Dendritic cell treated with granulocyte-macrophage colony-stimulating factor and Interleukin-4, amounts not matched to agents 40 ng/mL and 50 ng/mL, for 4 days (primary cell): ENCODE measurements at regions not wholly inside any gene's neighbourhood (a gene's known extent, or its start where the extent isn't known, plus 50 kb on each side); places are given as distances from the start of the nearest gene placed in this dataset.

ENCODE experiments used
- H3K27ac Mint-ChIP-seq: one replicate; pipeline ENCODE4 v1.8.0; 2022; ENCODE audit warnings: mild to moderate bottlenecking, mixed read lengths
- H3K27me3 Mint-ChIP-seq: one replicate; pipeline ENCODE4 v1.8.0; 2022; ENCODE audit warnings: mild to moderate bottlenecking, mixed read lengths
- H3K36me3 Mint-ChIP-seq: one replicate; pipeline ENCODE4 v1.8.0; 2022; ENCODE audit warnings: low read depth, mixed read lengths
- H3K4me1 Mint-ChIP-seq: one replicate; pipeline ENCODE4 v1.8.0; 2022; ENCODE audit warnings: low read depth, mixed read lengths
- H3K4me3 Mint-ChIP-seq: one replicate; pipeline ENCODE4 v1.8.0; 2022; ENCODE audit warnings: mild to moderate bottlenecking, moderate library complexity, mixed read lengths
- H3K9me3 Mint-ChIP-seq: one replicate; pipeline ENCODE4 v1.8.0; 2022; ENCODE audit warnings: mixed read lengths
- intact Hi-C: fragments of 100-400 bp; cut with micrococcal nuclease; formaldehyde crosslinking; loops from one replicate; pipeline ENCODE4 v1.15.0; 2022

- H3K36me3 Mint-ChIP-seq = no peaks in the 10 kb centered on the region
- H3K27ac Mint-ChIP-seq = no peak overlapping the region
- no peaks in the 10 kb centered on the region for H3K27me3 Mint-ChIP-seq
- intact Hi-C loops = loop anchor here (10.0 kb wide), 1 partner anchor 920 kb away; no protein-coding TSS in a partner anchor
- H3K4me3 Mint-ChIP-seq = no peak overlapping the region
- no peaks in the 10 kb centered on the region for H3K4me1 Mint-ChIP-seq
- no peaks in the 10 kb centered on the region for H3K9me3 Mint-ChIP-seq
These were observed 1201.4 kb upstream of the C9orf72 start for GRCh38 chr9:28774433-28775235.

- intact Hi-C loops = loop anchor here (10.0 kb wide), 1 partner anchor 916 kb away; no protein-coding TSS in a partner anchor
- Mint-ChIP-seq H3K4me1 (no peaks in the 10 kb centered on the region), H3K4me3 (no peak overlapping the region), H3K27ac (no peak overlapping the region), H3K9me3 (no peaks in the 10 kb centered on the region), H3K27me3 (no peaks in the 10 kb centered on the region), H3K36me3 (no peaks in the 10 kb centered on the region)
These were observed 1206.0 kb upstream of the C9orf72 start for GRCh38 chr9:28779243-28779642.

- H3K4me3 Mint-ChIP-seq = no peak overlapping the region
- no peaks in the 10 kb centered on the region for H3K4me1 Mint-ChIP-seq
- intact Hi-C loops = no loop called here
- no peaks in the 10 kb centered on the region for H3K9me3 Mint-ChIP-seq
- H3K27ac Mint-ChIP-seq = no peak overlapping the region
- no peaks in the 10 kb centered on the region for H3K27me3 Mint-ChIP-seq
- H3K36me3 Mint-ChIP-seq = no peaks in the 10 kb centered on the region
These were observed 1208.2 kb upstream of the C9orf72 start for GRCh38 chr9:28781481-28781880.

- H3K36me3 Mint-ChIP-seq = no peaks in the 10 kb centered on the region
- no peaks in the 10 kb centered on the region for H3K4me1 Mint-ChIP-seq
- intact Hi-C loops = no loop called here
- no peaks in the 10 kb centered on the region for H3K9me3 Mint-ChIP-seq
- H3K27ac Mint-ChIP-seq = no peak overlapping the region
- no peaks in the 10 kb centered on the region for H3K27me3 Mint-ChIP-seq
- no peak overlapping the region for H3K4me3 Mint-ChIP-seq
These were observed 1209.3 kb upstream of the C9orf72 start for GRCh38 chr9:28782630-28783029.

- Mint-ChIP-seq H3K27ac (no peak overlapping the region), H3K27me3 (no peaks in the 10 kb centered on the region), H3K4me3 (no peak overlapping the region), H3K36me3 (no peaks in the 10 kb centered on the region), H3K4me1 (no peaks in the 10 kb centered on the region), H3K9me3 (no peaks in the 10 kb centered on the region)
- intact Hi-C loops = no loop called here
These were observed 1219.4 kb upstream of the C9orf72 start for GRCh38 chr9:28792716-28793115.

GRCh38 chr9:28799876-28800275 lies 1226.6 kb upstream of the C9orf72 start:
- H3K36me3 Mint-ChIP-seq = no peaks in the 10 kb centered on the region
- H3K4me3 Mint-ChIP-seq = no peak overlapping the region
- H3K4me1 Mint-ChIP-seq = no peaks in the 10 kb centered on the region
- H3K27ac Mint-ChIP-seq = no peak overlapping the region
- H3K27me3 Mint-ChIP-seq = no peaks in the 10 kb centered on the region
- intact Hi-C loops = no loop called here
- no peaks in the 10 kb centered on the region for H3K9me3 Mint-ChIP-seq

GRCh38 chr9:28801144-28801799 lies 1228.0 kb upstream of the C9orf72 start:
- Mint-ChIP-seq H3K4me1 (no peaks in the 10 kb centered on the region), H3K36me3 (no peaks in the 10 kb centered on the region), H3K27ac (no peak overlapping the region), H3K27me3 (no peaks in the 10 kb centered on the region), H3K4me3 (no peak overlapping the region), H3K9me3 (no peaks in the 10 kb centered on the region)
- intact Hi-C loops = no loop called here

- H3K9me3 Mint-ChIP-seq = no peaks in the 10 kb centered on the region
- no peaks in the 10 kb centered on the region for H3K27me3 Mint-ChIP-seq
- no peak overlapping the region for H3K27ac Mint-ChIP-seq
- H3K4me1 Mint-ChIP-seq = no peaks in the 10 kb centered on the region
- H3K4me3 Mint-ChIP-seq = no peak overlapping the region
- no peaks in the 10 kb centered on the region for H3K36me3 Mint-ChIP-seq
- intact Hi-C loops = no loop called here
These were observed 1231.9 kb upstream of the C9orf72 start for GRCh38 chr9:28805197-28805596.

GRCh38 chr9:28808042-28808441 lies 1234.8 kb upstream of the C9orf72 start:
- H3K9me3 Mint-ChIP-seq = no peaks in the 10 kb centered on the region
- no peaks in the 10 kb centered on the region for H3K36me3 Mint-ChIP-seq
- no peak overlapping the region for H3K4me3 Mint-ChIP-seq
- H3K27me3 Mint-ChIP-seq = no peaks in the 10 kb centered on the region
- no peak overlapping the region for H3K27ac Mint-ChIP-seq
- intact Hi-C loops = no loop called here
- no peaks in the 10 kb centered on the region for H3K4me1 Mint-ChIP-seq

GRCh38 chr9:28810388-28811075 lies 1237.3 kb upstream of the C9orf72 start:
- Mint-ChIP-seq H3K4me1 (no peaks in the 10 kb centered on the region), H3K9me3 (no peaks in the 10 kb centered on the region), H3K27me3 (no peaks in the 10 kb centered on the region), H3K36me3 (no peaks in the 10 kb centered on the region), H3K4me3 (no peak overlapping the region), H3K27ac (no peak overlapping the region)
- intact Hi-C loops = no loop called here

- H3K4me3 Mint-ChIP-seq = no peak overlapping the region
- H3K4me1 Mint-ChIP-seq = no peaks in the 10 kb centered on the region
- H3K36me3 Mint-ChIP-seq = no peaks in the 10 kb centered on the region
- no peaks in the 10 kb centered on the region for H3K27me3 Mint-ChIP-seq
- intact Hi-C loops = no loop called here
- no peak overlapping the region for H3K27ac Mint-ChIP-seq
- no peaks in the 10 kb centered on the region for H3K9me3 Mint-ChIP-seq
These were observed 1247.5 kb upstream of the C9orf72 start for GRCh38 chr9:28820741-28821140.

- no peaks in the 10 kb centered on the region for H3K4me1 Mint-ChIP-seq
These were observed 1248.0 kb upstream of the C9orf72 start for GRCh38 chr9:28821240-28821639.

GRCh38 chr9:28824432-28824963 lies 1251.2 kb upstream of the C9orf72 start:
- Mint-ChIP-seq H3K9me3 (no peaks in the 10 kb centered on the region), H3K36me3 (no peaks in the 10 kb centered on the region), H3K4me3 (no peak overlapping the region), H3K4me1 (no peaks in the 10 kb centered on the region), H3K27me3 (no peaks in the 10 kb centered on the region), H3K27ac (no peak overlapping the region)
- intact Hi-C loops = no loop called here

More at GRCh38 chr9:28821240-28821639, 1248.0 kb upstream of the C9orf72 start:
- H3K27me3 Mint-ChIP-seq = no peaks in the 10 kb centered on the region
- intact Hi-C loops = no loop called here
- no peak overlapping the region for H3K4me3 Mint-ChIP-seq
- no peak overlapping the region for H3K27ac Mint-ChIP-seq
- no peaks in the 10 kb centered on the region for H3K36me3 Mint-ChIP-seq
- H3K9me3 Mint-ChIP-seq = no peaks in the 10 kb centered on the region

- intact Hi-C loops = no loop called here
- Mint-ChIP-seq H3K9me3 (no peaks in the 10 kb centered on the region), H3K27me3 (no peaks in the 10 kb centered on the region), H3K4me1 (no peaks in the 10 kb centered on the region), H3K4me3 (no peak overlapping the region), H3K27ac (no peak overlapping the region), H3K36me3 (no peaks in the 10 kb centered on the region)
These were observed 1259.0 kb upstream of the C9orf72 start for GRCh38 chr9:28832168-28832770.
